Pons (tissue), 1 donor: ENCODE measurements at regions not wholly inside any gene's neighbourhood (a gene's known extent, or its start where the extent isn't known, plus 50 kb on each side); places are given as distances from the start of the nearest gene placed in this dataset.
A peak's percentile ranks its signal among the peaks of the same experiment; 100 is the strongest.
"Not testable (repeated sequence)": the region's sequence is repeated elsewhere in the genome, so short reads cannot be mapped to it uniquely, and the experiment has no call there.

Source experiments
- DNase-seq: peaks from one replicate; pipeline ENCODE4 v3.0.0-alpha.2; 2016; ENCODE audit warnings: low spot score

DNA sequence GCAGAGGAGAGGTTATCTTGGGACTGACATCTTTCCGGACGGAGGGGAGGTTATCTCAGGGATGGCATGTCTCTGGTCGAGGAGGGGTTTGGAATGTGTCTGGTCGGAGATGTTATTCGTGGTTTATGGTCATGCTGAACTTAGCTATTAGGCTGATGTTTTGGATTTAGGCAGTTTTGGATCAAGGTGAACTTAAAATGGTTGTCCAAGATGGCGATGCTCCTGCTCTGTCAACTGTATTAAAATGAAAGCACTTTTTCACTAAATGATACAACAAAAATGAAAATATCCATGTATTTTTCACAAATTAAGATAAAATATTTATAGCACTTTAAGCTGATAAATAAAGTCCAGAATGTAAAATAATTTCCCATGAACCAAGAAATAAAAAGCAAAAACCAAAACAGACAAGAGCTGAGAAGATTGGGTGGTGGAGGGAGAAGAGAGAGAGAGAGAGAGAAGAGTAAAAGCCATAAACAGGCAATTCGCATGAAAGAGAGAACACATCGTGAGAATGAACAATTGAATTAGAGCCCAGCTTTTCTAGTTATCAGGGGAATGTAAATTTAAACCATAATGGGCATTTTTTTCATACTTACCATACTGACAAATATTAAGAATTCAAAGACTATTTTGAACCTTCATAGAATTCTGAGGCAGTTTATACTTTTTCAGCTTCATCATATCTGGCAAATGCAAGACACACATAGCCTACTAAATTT is 2236.0 kb upstream of the AGA start:
- DNase-seq, result no peak

DNA sequence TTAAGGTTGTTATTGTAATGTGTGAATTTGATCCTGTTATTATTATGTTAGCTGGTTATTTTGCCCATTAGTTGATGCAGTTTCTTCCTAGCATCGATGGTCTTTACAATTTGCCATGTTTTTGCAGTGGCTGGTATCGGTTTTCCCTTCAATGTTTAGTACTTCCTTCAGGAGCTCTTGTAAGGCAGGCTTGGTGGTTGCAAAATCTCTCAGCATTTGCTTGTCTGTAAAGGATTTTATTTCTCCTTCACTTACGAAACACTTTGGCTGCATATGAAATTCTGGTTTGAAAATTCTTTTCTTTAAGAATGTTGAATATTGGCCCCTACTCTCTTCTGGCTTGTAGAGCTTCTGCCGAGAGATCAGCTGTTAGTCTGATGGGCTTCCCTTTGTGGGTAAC is 2241.4 kb upstream of the AGA start:
- not testable (repeated sequence) for DNase-seq

DNA sequence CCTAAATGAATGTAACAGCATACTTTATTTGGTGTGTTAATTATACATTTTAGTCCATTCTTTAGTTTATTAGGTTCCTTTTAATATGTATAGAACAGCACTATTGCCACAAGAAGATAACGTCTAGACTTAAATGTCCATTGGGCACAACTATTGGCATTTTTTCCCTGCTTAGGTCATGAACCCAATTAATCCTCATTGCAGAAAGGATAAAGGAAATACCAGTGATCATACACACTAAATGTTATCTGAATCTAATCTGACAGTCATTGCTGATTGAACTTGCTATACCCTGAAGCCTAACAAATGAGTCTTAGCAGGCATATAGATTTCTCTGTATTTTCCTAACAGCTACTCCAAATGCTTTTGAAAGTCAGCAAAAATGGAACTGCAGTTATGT is 2250.0 kb upstream of the AGA start:
- DNase-seq, result no peak

- no peak for DNase-seq
These were observed 2252.9 kb upstream of the AGA start for GRCh38 chr4:179695175-179695574.

DNA sequence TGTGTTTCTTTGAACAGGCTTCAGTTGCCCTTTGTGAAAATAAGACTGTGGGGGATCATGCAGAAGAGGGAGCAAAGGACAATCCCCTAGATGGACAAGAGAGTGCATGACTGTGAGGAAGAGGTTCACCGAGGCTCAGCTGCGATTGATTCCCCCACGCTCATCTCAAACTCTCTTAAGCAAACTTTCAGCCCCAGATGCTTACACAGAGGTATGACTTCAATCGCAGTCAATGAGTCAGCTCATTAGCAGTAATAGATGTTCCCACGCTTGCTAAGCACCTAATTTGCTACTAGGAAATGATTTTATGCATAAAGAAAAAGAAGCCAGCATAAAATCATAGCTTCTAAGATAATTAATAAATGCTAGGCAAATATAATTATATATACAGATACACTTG is 2256.1 kb upstream of the AGA start:
- DNase-seq, result no peak

GRCh38 chr4:179709961-179710624 is 2267.9 kb upstream of the AGA start:
- no peak for DNase-seq

- no peak for DNase-seq
These were observed 2277.7 kb upstream of the AGA start for GRCh38 chr4:179719766-179720450.

GRCh38 chr4:179726491-179726890 is 2284.3 kb upstream of the AGA start:
- DNase-seq, result not testable (repeated sequence)

DNA sequence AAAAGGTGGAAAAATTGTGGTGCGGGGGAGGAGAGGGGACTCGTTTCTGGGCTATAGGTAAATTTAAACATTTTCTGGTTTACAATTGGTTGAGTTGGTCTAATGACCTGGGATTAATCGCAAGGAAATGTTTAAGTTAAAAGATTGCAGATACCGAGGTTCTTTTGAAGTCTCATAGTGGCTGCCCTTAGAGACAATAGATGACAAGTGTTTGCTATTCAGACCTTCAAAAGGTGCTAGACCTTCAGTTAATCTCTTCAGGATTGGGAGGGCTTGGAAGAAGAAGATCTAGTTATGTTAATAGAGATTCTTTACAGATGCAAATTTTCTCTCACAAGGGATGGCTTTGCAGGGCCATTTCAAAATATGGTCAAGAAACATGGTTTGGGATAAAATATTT is 2286.1 kb upstream of the AGA start:
- no peak for DNase-seq

DNA sequence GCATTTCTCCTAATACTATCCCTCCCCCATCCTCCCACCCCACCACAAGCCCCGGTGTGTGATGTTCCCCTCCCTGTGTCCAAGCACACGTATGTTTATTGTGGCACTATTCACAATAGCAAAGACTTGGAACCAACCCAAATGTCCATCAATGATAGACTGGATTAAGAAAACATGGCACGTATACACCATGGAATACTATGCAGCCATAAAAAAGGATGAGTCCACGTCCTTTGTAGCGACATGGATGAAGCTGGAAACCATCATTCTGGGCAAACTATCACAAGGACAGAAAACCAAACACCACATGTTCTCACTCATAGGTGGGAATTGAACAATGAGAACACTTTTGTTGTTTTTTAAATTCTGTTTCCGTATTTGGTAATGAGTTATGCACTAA is 2294.6 kb upstream of the AGA start:
- not testable (repeated sequence) for DNase-seq

GRCh38 chr4:179738822-179739221 is 2296.6 kb upstream of the AGA start:
- DNase-seq, result no peak

DNA sequence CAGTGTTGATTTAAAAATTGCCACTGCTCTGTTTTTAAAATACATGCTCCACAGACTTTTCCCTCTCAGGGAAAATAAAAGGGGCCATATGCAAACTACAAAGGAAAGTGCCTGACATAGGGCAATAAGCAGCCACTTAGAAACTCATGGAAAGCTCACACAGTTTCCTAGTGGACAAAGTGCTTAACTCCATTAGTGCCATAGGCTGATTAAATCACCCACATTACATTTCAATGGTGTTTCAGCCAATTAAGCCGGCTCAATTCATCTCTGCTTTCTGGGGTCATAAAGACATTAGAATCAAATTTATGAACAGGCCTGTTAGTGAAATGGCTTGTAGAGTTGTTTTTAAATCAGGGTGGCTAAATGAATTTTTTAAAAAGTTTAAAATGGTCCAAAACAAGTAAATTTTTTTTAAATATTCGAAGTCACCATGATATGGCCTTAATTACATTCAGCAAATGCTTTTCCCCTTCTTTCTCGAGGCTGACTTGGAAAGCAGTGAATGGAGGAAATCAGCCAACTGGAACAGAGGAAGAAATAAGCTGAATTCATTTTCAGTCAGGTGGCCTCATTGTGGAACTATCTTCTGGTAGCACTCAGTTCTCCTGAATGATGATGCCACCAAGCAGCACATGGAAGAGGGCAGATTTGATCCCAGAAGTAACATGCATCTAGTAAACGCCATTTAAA is 2305.1 kb upstream of the AGA start:
- DNase-seq, result peak; percentile 2

GRCh38 chr4:179748837-179749236 is 2306.6 kb upstream of the AGA start:
- DNase-seq, result no peak

- DNase-seq, result no peak
These were observed 2308.1 kb upstream of the AGA start for GRCh38 chr4:179750374-179750773.

GRCh38 chr4:179751669-179752068 is 2309.4 kb upstream of the AGA start:
- DNase-seq, result no peak

DNA sequence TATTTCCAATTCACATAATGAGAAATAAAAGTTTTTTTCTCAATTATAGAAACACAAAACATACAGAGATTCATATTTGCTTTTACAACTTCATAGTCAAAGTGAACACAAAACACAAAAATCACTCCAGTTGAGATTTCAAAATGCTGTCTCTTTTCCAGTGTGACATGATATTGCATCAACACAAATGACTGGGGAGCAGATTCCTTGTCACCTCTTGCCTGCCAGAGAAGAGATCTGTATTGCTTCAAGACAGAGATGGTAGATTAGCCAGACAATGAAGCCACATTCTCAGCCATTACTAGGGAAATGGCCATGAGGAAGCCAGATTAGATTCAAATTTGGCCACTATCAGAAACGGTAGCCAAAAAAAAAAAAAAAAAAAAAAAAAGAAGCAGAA is 2313.1 kb upstream of the AGA start:
- no peak for DNase-seq

DNA sequence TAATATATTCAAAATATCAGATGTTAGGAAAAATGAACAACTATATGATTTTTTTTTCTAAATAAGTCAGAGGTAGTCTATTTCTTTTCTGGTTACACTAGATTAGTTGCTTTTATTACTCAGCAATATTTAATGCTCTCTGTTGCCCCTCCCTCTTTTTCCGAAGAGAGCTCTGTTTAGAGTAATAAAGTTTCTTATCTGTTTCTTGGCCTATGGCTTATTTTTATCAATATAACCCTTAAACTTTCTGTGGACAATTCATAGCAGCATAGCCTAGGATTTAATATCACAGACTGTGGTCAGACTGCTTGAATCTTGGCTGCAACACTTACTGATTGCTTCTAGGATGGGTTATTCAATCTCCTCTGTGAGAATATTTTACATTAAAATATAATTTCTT is 2315.4 kb upstream of the AGA start:
- DNase-seq, result no peak

DNA sequence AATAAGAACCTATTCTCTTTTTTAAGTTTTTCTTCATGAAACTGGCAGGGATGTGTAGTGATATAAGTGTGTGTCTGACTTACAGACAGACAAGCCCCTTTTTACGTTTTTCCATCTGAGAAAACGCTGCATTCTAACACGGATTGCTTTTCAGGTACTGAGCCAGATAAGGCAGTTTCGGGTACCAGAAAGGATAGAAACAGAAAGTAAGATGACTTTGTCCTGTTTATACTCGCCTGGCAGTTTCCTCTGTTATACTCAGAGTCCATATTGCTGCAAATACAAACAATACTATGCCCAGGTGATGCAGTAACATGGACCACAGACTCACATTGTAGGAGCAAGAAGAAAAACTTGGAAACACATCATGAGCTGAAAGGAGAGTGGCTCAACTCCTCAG is 2320.6 kb upstream of the AGA start:
- DNase-seq, result no peak

GRCh38 chr4:179766938-179767337 is 2324.7 kb upstream of the AGA start:
- no peak for DNase-seq

DNA sequence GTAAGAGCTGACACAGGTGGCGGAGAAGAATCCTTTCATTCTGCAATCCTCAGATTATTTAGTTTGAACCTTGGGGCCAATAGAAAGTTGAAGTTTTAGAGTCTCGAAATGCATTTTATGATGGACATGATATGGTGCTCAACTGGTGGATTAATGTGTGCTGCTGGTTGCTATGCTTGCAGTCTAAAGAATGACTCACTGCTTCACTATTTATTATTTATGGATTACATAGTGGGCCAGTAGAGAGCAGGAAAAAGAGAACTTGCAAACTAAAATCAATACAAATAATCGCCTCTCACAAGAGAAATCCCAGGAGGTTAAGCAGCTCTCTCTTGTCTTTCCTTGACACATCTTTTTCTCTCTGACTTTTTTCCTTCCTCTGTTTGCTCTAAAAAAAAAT is 2326.8 kb upstream of the AGA start:
- no peak for DNase-seq

DNA sequence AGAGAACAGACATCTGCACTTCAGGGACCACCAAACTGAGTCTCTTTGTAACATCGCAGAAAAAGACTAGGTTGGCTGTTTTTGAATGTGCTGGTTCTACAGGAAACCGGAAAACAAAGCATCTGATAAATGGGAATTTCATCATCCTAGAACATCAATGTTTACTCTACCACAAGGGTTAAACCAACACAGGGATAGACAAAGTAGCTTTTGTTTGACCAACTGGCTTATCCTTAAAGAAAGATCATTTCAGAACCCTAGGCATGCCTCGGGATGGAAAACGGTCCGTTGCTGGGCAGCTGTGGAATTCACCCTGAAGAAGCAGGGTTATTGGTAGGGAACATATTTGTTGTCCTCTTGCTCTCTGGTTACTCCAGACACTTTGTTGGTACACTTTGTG is 2355.5 kb upstream of the AGA start:
- DNase-seq, result no peak

GRCh38 chr4:179803857-179804256 is 2361.6 kb upstream of the AGA start:
- DNase-seq, result no peak

GRCh38 chr4:179804440-179804839 is 2362.2 kb upstream of the AGA start:
- DNase-seq, result no peak
